Liver (tissue), 8 donors: ENCODE measurements at regions not wholly inside any gene's neighbourhood (a gene's known extent, or its start where the extent isn't known, plus 50 kb on each side); places are given as distances from the start of the nearest gene placed in this dataset.

Experiments
- DNase-seq: peaks from one replicate; pipeline ENCODE4 v3.0.0-alpha.2; 2017; ENCODE audit warnings: low spot score
- H3K27ac ChIP-seq, 2 donors: one replicate each; pipeline ENCODE4 v1.7.0; 2013; ENCODE audit warnings: inconsistent platforms in 2 of 2, low read length in 2 of 2, control low read depth in 1 of 2, low read depth in 1 of 2, mild to moderate bottlenecking in 1 of 2
- H3K27me3 ChIP-seq, 4 donors: one replicate each; pipeline versions ENCODE4 v1.6.1 to v1.7.0; 2013; ENCODE audit warnings: low read length in 3 of 4, inconsistent platforms in 1 of 4, mild to moderate bottlenecking in 1 of 4, moderate library complexity in 1 of 4; ENCODE audit not compliant: control insufficient read depth in 4 of 4, insufficient read depth in 4 of 4
- H3K36me3 ChIP-seq, 4 donors: one replicate each; pipeline versions ENCODE4 v1.6.1 to v1.7.0; 2013; ENCODE audit warnings: low read length in 3 of 4, mild to moderate bottlenecking in 3 of 4, low read depth in 1 of 4, moderate library complexity in 1 of 4; ENCODE audit not compliant: control insufficient read depth in 4 of 4, insufficient read depth in 3 of 4
- H3K4me1 ChIP-seq, 4 donors: one replicate each; pipeline versions ENCODE4 v1.6.1 to v1.7.0; 2013; ENCODE audit warnings: low read length in 3 of 4, mild to moderate bottlenecking in 3 of 4, moderate library complexity in 1 of 4; ENCODE audit not compliant: control insufficient read depth in 4 of 4, insufficient read depth in 4 of 4
- H3K4me3 ChIP-seq, 3 donors: one replicate each; pipeline versions ENCODE4 v1.6.1 to v1.7.0; 2013; ENCODE audit warnings: low read length in 3 of 3, control low read depth in 1 of 3, low read depth in 1 of 3, mild to moderate bottlenecking in 1 of 3
- H3K9ac ChIP-seq, 2 donors: one replicate each; pipeline ENCODE4 v1.7.0; 2013; ENCODE audit warnings: low read length in 2 of 2, mild to moderate bottlenecking in 2 of 2, moderate library complexity in 2 of 2, control low read depth in 1 of 2, low read depth in 1 of 2
- H3K9me3 ChIP-seq, 4 donors: one replicate each; pipeline versions ENCODE4 v1.6.1 to v1.7.0; 2013; ENCODE audit warnings: low read length in 3 of 4; ENCODE audit not compliant: control insufficient read depth in 4 of 4
- EGR1 ChIP-seq, 2 donors: IDR thresholded peaks; 2 replicates each; pipeline ENCODE4 v1.6.1; 2016 to 2018; ENCODE audit warnings: antibody characterized with exemption in 2 of 2, low read depth in 2 of 2
- FOXA1 ChIP-seq: IDR thresholded peaks from 2 replicates; pipeline ENCODE4 v1.6.1; 2016; ENCODE audit warnings: antibody characterized with exemption
- FOXA2 ChIP-seq: IDR thresholded peaks from 2 replicates; pipeline ENCODE4 v1.6.1; 2016; ENCODE audit warnings: antibody characterized with exemption
- GABPA ChIP-seq, 2 donors: IDR thresholded peaks in 1 of 2; conservative IDR thresholded peaks in 1 of 2; 2 replicates each; pipeline ENCODE4 v1.6.1; 2016; ENCODE audit warnings: antibody characterized with exemption in 2 of 2, mild to moderate bottlenecking in 1 of 2, moderate library complexity in 1 of 2
- HNF4A ChIP-seq, 2 donors: conservative IDR thresholded peaks; 2 replicates each; pipeline ENCODE4 v1.6.1; 2016; ENCODE audit warnings: antibody characterized with exemption in 2 of 2, mild to moderate bottlenecking in 2 of 2
- HNF4G ChIP-seq: IDR thresholded peaks from 2 replicates; pipeline ENCODE4 v1.6.1; 2016; ENCODE audit warnings: antibody characterized with exemption
- JUND ChIP-seq, 2 donors: IDR thresholded peaks; 2 replicates each; pipeline ENCODE4 v1.6.1; 2016; ENCODE audit warnings: antibody characterized with exemption in 2 of 2
- MAX ChIP-seq: IDR thresholded peaks from 2 replicates; pipeline ENCODE4 v1.6.1; 2016; ENCODE audit warnings: antibody characterized with exemption
- NR2F2 ChIP-seq: IDR thresholded peaks from 2 replicates; pipeline ENCODE4 v1.6.1; 2016; ENCODE audit warnings: antibody characterized with exemption
- RAD21 ChIP-seq, 2 donors: IDR thresholded peaks; 2 replicates each; pipeline ENCODE4 v1.6.1; 2016; ENCODE audit warnings: antibody characterized with exemption in 2 of 2, mild to moderate bottlenecking in 2 of 2
- REST ChIP-seq: IDR thresholded peaks from 2 replicates; pipeline ENCODE4 v1.6.1; 2016; ENCODE audit warnings: antibody characterized with exemption, mild to moderate bottlenecking
- RXRA ChIP-seq, 2 donors: IDR thresholded peaks; 2 replicates each; pipeline ENCODE4 v1.6.1; 2017 to 2018; ENCODE audit warnings: antibody characterized with exemption in 2 of 2, mild to moderate bottlenecking in 1 of 2
- SP1 ChIP-seq: IDR thresholded peaks from 2 replicates; pipeline ENCODE4 v1.6.1; 2018; ENCODE audit warnings: antibody characterized with exemption, mild to moderate bottlenecking
- TAF1 ChIP-seq: conservative IDR thresholded peaks from 2 replicates; pipeline ENCODE4 v1.6.1; 2016; ENCODE audit warnings: antibody characterized with exemption, mild to moderate bottlenecking
- YY1 ChIP-seq: IDR thresholded peaks from 2 replicates; pipeline ENCODE4 v1.6.1; 2016; ENCODE audit warnings: antibody characterized with exemption, mild to moderate bottlenecking
- WGBS: extraction: QIAGEN DNeasy Blood & Tissue Kit; methylation state at CpG from one replicate; pipeline ENCODE4 v1.1.7; 2013; 5-methylcytosine and 5-hydroxymethylcytosine counted together
- TF ChIP-seq, protein P1 (sequence below): IDR thresholded peaks from 2 replicates; pipeline ENCODE4 v1.6.1; 2016; ENCODE audit warnings: antibody characterized with exemption
- TF ChIP-seq, protein P2 (sequence below): IDR thresholded peaks from 2 replicates; pipeline ENCODE4 v1.6.1; 2016; ENCODE audit warnings: antibody characterized with exemption
- TF ChIP-seq, protein P3 (sequence below): fragments of 150-350 bp; IDR thresholded peaks from 2 replicates; pipeline ENCODE4 v1.5.1; 2017; ENCODE audit warnings: improper control_type of control experiment, low read depth, low read length; ENCODE audit not compliant: missing input control
- donor health status: healthy.
- donor health status: healthy.
- donor health status: healthy.
- donor health status: healthy.
- donor health status: healthy.

DNA sequence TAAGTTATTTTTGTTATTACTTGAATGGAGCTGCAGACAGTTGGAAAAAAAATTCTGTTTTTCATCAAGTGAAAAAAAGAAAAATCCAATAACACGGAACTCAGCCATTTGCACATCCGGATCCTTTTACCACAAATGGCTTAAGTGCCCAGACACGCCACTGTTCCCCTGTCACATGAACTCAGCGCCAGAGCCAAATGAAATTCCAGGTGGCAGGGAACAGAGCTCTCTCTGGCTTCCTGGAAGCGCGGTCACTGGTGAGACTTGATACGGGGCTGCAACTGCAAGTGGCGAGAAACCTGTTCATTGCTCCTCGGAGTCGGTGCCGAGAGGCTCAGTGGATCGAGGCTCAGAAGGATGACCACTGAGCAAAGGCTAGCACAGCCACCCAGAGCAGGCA lies 60.8 kb upstream of the NPTX2 start:
- Histone ChIP-seq H3K9me3 (peaks cover 0 to 3% (median 0%) of the 10 kb centered on the region in 4 donors), H3K9ac (no peak overlapping the region), H3K4me3 (no peak overlapping the region), H3K36me3 (no peaks in the 10 kb centered on the region), H3K27ac (no peak overlapping the region), H3K4me1 (no peaks in the 10 kb centered on the region), H3K27me3 (no peaks in the 10 kb centered on the region)
- DNase-seq = no peak
- WGBS = 87% methylated on average over 12 of the region's 12 CpGs
- no peak for TF ChIP-seq YY1
- TF ChIP-seq, protein P1, sequence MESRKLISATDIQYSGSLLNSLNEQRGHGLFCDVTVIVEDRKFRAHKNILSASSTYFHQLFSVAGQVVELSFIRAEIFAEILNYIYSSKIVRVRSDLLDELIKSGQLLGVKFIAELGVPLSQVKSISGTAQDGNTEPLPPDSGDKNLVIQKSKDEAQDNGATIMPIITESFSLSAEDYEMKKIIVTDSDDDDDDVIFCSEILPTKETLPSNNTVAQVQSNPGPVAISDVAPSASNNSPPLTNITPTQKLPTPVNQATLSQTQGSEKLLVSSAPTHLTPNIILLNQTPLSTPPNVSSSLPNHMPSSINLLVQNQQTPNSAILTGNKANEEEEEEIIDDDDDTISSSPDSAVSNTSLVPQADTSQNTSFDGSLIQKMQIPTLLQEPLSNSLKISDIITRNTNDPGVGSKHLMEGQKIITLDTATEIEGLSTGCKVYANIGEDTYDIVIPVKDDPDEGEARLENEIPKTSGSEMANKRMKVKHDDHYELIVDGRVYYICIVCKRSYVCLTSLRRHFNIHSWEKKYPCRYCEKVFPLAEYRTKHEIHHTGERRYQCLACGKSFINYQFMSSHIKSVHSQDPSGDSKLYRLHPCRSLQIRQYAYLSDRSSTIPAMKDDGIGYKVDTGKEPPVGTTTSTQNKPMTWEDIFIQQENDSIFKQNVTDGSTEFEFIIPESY = no peak
- no peak for TF ChIP-seq TAF1
- TF ChIP-seq RAD21 (IDR thresholded peaks at IDR 0.05) = no peak
- TF ChIP-seq GABPA (IDR thresholded peaks at IDR 0.05 in 1 of 2, conservative IDR thresholded peaks at IDR 0.05 in 1 of 2) = no peak
- TF ChIP-seq NR2F2 = no peak
- TF ChIP-seq, protein P2, sequence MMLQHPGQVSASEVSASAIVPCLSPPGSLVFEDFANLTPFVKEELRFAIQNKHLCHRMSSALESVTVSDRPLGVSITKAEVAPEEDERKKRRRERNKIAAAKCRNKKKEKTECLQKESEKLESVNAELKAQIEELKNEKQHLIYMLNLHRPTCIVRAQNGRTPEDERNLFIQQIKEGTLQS = no peak
- TF ChIP-seq EGR1 (IDR thresholded peaks at IDR 0.05; ENCODE audit: low read depth in 2 of 2) = no peak

DNA sequence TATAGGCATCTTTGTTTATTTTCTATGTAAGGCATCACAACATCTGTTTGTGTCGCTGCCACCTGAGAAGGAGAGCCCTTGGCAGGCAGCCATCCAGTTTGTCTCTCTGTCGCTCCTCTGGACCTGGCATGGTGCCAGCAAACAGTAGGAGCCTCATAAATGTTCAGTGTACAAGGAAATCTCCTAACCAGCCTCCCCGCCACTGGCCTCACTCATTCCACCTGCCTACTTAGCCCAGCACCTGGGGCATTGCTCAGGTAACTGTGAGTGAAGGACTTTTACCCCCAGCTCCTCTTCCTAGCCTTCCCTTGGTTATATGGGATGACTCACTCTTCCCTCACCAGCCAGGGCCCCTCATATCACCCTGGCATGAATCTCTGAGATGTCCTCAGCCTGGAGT lies 61.7 kb upstream of the NPTX2 start:
- Histone ChIP-seq H3K27ac (no peak overlapping the region), H3K36me3 (no peaks in the 10 kb centered on the region), H3K9me3 (peaks cover 0 to 3% (median 0%) of the 10 kb centered on the region in 4 donors), H3K4me3 (no peak overlapping the region), H3K27me3 (no peaks in the 10 kb centered on the region), H3K9ac (no peak overlapping the region), H3K4me1 (no peaks in the 10 kb centered on the region)
- no peak for DNase-seq
- WGBS = 67% methylated on average over 3 of the region's 3 CpGs
- no peak for TF ChIP-seq MAX
- TF ChIP-seq, protein P1 = no peak
- TF ChIP-seq EGR1 (IDR thresholded peaks at IDR 0.05; ENCODE audit: low read depth in 2 of 2) = no peak
- TF ChIP-seq YY1 = no peak
- TF ChIP-seq JUND (IDR thresholded peaks at IDR 0.05) = no peak
- TF ChIP-seq, protein P2 = no peak
- no peak for TF ChIP-seq REST
- TF ChIP-seq FOXA1 = no peak
- no peak for TF ChIP-seq HNF4A (conservative IDR thresholded peaks at IDR 0.05)
- TF ChIP-seq HNF4G = no peak
- TF ChIP-seq TAF1 = no peak
- TF ChIP-seq, protein P3, sequence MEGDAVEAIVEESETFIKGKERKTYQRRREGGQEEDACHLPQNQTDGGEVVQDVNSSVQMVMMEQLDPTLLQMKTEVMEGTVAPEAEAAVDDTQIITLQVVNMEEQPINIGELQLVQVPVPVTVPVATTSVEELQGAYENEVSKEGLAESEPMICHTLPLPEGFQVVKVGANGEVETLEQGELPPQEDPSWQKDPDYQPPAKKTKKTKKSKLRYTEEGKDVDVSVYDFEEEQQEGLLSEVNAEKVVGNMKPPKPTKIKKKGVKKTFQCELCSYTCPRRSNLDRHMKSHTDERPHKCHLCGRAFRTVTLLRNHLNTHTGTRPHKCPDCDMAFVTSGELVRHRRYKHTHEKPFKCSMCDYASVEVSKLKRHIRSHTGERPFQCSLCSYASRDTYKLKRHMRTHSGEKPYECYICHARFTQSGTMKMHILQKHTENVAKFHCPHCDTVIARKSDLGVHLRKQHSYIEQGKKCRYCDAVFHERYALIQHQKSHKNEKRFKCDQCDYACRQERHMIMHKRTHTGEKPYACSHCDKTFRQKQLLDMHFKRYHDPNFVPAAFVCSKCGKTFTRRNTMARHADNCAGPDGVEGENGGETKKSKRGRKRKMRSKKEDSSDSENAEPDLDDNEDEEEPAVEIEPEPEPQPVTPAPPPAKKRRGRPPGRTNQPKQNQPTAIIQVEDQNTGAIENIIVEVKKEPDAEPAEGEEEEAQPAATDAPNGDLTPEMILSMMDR = no peak
- TF ChIP-seq GABPA (IDR thresholded peaks at IDR 0.05 in 1 of 2, conservative IDR thresholded peaks at IDR 0.05 in 1 of 2) = no peak
- TF ChIP-seq RXRA (IDR thresholded peaks at IDR 0.05) = no peak
- TF ChIP-seq RAD21 (IDR thresholded peaks at IDR 0.05) = no peak
- TF ChIP-seq NR2F2 = no peak
- TF ChIP-seq FOXA2 = no peak
- no peak for TF ChIP-seq SP1
